Hippocampal formation (tissue), 2 donors: ENCODE measurements at regions not wholly inside any gene's neighbourhood (a gene's known extent, or its start where the extent isn't known, plus 50 kb on each side); places are given as distances from the start of the nearest gene placed in this dataset.

Experiments used
- DNase-seq, 2 donors: peaks; one replicate each; lab custom pipeline; 2025; lab: John Stamatoyannopoulos, UW

GRCh38 chr6:63371104-63371715 is 51.4 kb upstream of the LGSN start:
- DNase-seq, result no peak

GRCh38 chr6:63372951-63373533 is 53.3 kb upstream of the LGSN start:
- no peak for DNase-seq

GRCh38 chr6:63389191-63389844 is 69.5 kb upstream of the LGSN start:
- DNase-seq, result no peak

GRCh38 chr6:63391203-63391970 is 71.6 kb upstream of the LGSN start:
- no peak for DNase-seq

- no peak for DNase-seq
These were observed 72.4 kb upstream of the LGSN start for GRCh38 chr6:63392092-63392724.

GRCh38 chr6:63394656-63395308 is 75.0 kb upstream of the LGSN start:
- DNase-seq, result no peak

GRCh38 chr6:63395381-63395780 is 75.6 kb upstream of the LGSN start:
- DNase-seq, result no peak

GRCh38 chr6:63403725-63404124 is 83.9 kb upstream of the LGSN start:
- DNase-seq, result no peak

GRCh38 chr6:63410435-63411426 is 90.9 kb upstream of the LGSN start:
- no peak for DNase-seq

GRCh38 chr6:63415286-63415685 is 95.5 kb upstream of the LGSN start:
- no peak for DNase-seq

- DNase-seq, result peak in 1 of 2 donors; percentile 4
These were observed 99.0 kb upstream of the LGSN start for GRCh38 chr6:63418741-63419140.

- no peak for DNase-seq
These were observed 104.9 kb upstream of the LGSN start for GRCh38 chr6:63424636-63425035.

GRCh38 chr6:63425493-63425892 is 105.7 kb upstream of the LGSN start:
- DNase-seq, result no peak

- no peak for DNase-seq
These were observed 107.1 kb upstream of the LGSN start for GRCh38 chr6:63426844-63427243.

GRCh38 chr6:63427951-63428350 is 108.2 kb upstream of the LGSN start:
- no peak for DNase-seq

- no peak for DNase-seq
These were observed 111.3 kb upstream of the LGSN start for GRCh38 chr6:63430985-63431519.

GRCh38 chr6:63434943-63435342 is 115.2 kb upstream of the LGSN start:
- no peak for DNase-seq

- no peak for DNase-seq
These were observed 116.6 kb upstream of the LGSN start for GRCh38 chr6:63436356-63436755.

GRCh38 chr6:63437058-63437457 is 117.3 kb upstream of the LGSN start:
- no peak for DNase-seq

- no peak for DNase-seq
These were observed 120.3 kb upstream of the LGSN start for GRCh38 chr6:63440057-63440456.
